GOT3 (cell line): ENCODE measurements at regions not wholly inside any gene's neighbourhood (a gene's known extent, or its start where the extent isn't known, plus 50 kb on each side); places are given as distances from the start of the nearest gene placed in this dataset.
"Not testable (repeated sequence)": the region's sequence is repeated elsewhere in the genome, so short reads cannot be mapped to it uniquely, and the experiment has no call there.

Experiments
- DNase-seq: peaks from one replicate; lab custom pipeline; 2025; ENCODE audit warnings: mixed read lengths; lab: John Stamatoyannopoulos, UW

GRCh38 chr6:6978731-6979130 lies 129.0 kb upstream of the RREB1 start:
- no peak for DNase-seq

- no peak for DNase-seq
Measured at GRCh38 chr6:6980999-6981597, 126.7 kb upstream of the RREB1 start.

- no peak for DNase-seq
Measured at GRCh38 chr6:6981681-6982322, 126.0 kb upstream of the RREB1 start.

- no peak for DNase-seq
Measured at GRCh38 chr6:6982663-6983062, 125.1 kb upstream of the RREB1 start.

- no peak for DNase-seq
Measured at GRCh38 chr6:6984585-6985366, 123.0 kb upstream of the RREB1 start.

- no peak for DNase-seq
Measured at GRCh38 chr6:6986344-6986743, 121.4 kb upstream of the RREB1 start.

- no peak for DNase-seq
Measured at GRCh38 chr6:6987749-6988148, 120.0 kb upstream of the RREB1 start.

- not testable (repeated sequence) for DNase-seq
Measured at GRCh38 chr6:6990059-6990458, 117.7 kb upstream of the RREB1 start.

- no peak for DNase-seq
Measured at GRCh38 chr6:6993503-6994237, 114.1 kb upstream of the RREB1 start.

- DNase-seq, result no peak
Measured at GRCh38 chr6:6994796-6995195, 113.0 kb upstream of the RREB1 start.

GRCh38 chr6:6995328-6995727 lies 112.4 kb upstream of the RREB1 start:
- DNase-seq, result no peak

- DNase-seq, result no peak
Measured at GRCh38 chr6:6996124-6996523, 111.6 kb upstream of the RREB1 start.

GRCh38 chr6:6997263-6998193 lies 110.2 kb upstream of the RREB1 start:
- no peak for DNase-seq

GRCh38 chr6:6998194-6998569 lies 109.6 kb upstream of the RREB1 start:
- DNase-seq, result no peak

- DNase-seq, result no peak
Measured at GRCh38 chr6:7000825-7001777, 106.7 kb upstream of the RREB1 start.

- no peak for DNase-seq
Measured at GRCh38 chr6:7003041-7003440, 104.7 kb upstream of the RREB1 start.

GRCh38 chr6:7004581-7005297 lies 103.0 kb upstream of the RREB1 start:
- no peak for DNase-seq

GRCh38 chr6:7006515-7007191 lies 101.1 kb upstream of the RREB1 start:
- DNase-seq, result no peak

GRCh38 chr6:7008451-7008988 lies 99.2 kb upstream of the RREB1 start:
- no peak for DNase-seq
